MCF 10A (cell line): ENCODE measurements at regions not wholly inside any gene's neighbourhood (a gene's known extent, or its start where the extent isn't known, plus 50 kb on each side); places are given as distances from the start of the nearest gene placed in this dataset.
"Not testable (repeated sequence)": the region's sequence is repeated elsewhere in the genome, so short reads cannot be mapped to it uniquely, and the experiment has no call there.

Source experiments
- BruUV-seq: library from RNA; stranded (reverse); fragments of 400-500 nt; replicated peaks from 2 replicates; lab custom pipeline; 2021; lab: Mats Ljungman, UMichigan
- CTCF ChIA-PET: fragments of 300-600 bp; sonication (Branson Sonifier 250); formaldehyde crosslinking; extraction: SDS; loops from one replicate; lab custom pipeline; 2021; ENCODE audit warnings: antibody characterized with exemption, inconsistent platforms; lab: Yijun Ruan, JAX
- POLR2A ChIA-PET: fragments of 300-600, 350-650 bp; sonication (Branson Sonifier 250); formaldehyde crosslinking; extraction: SDS; loops from one replicate; lab custom pipeline; 2020; ENCODE audit warnings: antibody characterized with exemption, inconsistent platforms; lab: Yijun Ruan, JAX
- DNase-seq: peaks from one replicate; pipeline ENCODE4 v3.0.0-alpha.2; 2018; ENCODE audit not compliant: unreplicated experiment
- H3K27ac Mint-ChIP-seq: one replicate; pipeline ENCODE4 v1.8.0; 2022; ENCODE audit warnings: mild to moderate bottlenecking, low read depth, mixed read lengths; ENCODE audit not compliant: unreplicated experiment
- H3K27me3 Mint-ChIP-seq: one replicate; pipeline ENCODE4 v1.8.0; 2022; ENCODE audit warnings: mixed read lengths; ENCODE audit not compliant: insufficient read depth, unreplicated experiment
- H3K36me3 Mint-ChIP-seq: one replicate; pipeline ENCODE4 v1.8.0; 2022; ENCODE audit warnings: mild to moderate bottlenecking, moderate library complexity, mixed read lengths; ENCODE audit not compliant: insufficient read depth, unreplicated experiment
- H3K4me1 Mint-ChIP-seq: one replicate; pipeline ENCODE4 v1.8.0; 2022; ENCODE audit warnings: mixed read lengths; ENCODE audit not compliant: insufficient read depth, unreplicated experiment
- H3K4me3 Mint-ChIP-seq: one replicate; pipeline ENCODE4 v1.8.0; 2022; ENCODE audit warnings: mild to moderate bottlenecking, moderate library complexity, mixed read lengths; ENCODE audit not compliant: unreplicated experiment
- H3K9me3 Mint-ChIP-seq: one replicate; pipeline ENCODE4 v1.8.0; 2022; ENCODE audit warnings: mixed read lengths; ENCODE audit not compliant: unreplicated experiment
- intact Hi-C: fragments of 100-400 bp; cut with micrococcal nuclease; formaldehyde crosslinking; loops from 2 replicates; pipeline ENCODE4 v1.14.1; 2022
- TF ChIP-seq, protein P1 (sequence below): fragments of 200-600 bp; IDR thresholded peaks from one replicate; pipeline ENCODE4 v1.8.0; 2022; ENCODE audit warnings: antibody characterized with exemption, mild to moderate bottlenecking; ENCODE audit not compliant: unreplicated experiment

- ChIA-PET CTCF (interaction anchor here (1.2 kb wide), 1 partner anchor 20 kb away, joined by 4 read pairs; no protein-coding TSS in a partner anchor), POLR2A (no interaction called here)
- H3K36me3 Mint-ChIP-seq = no peaks in the 10 kb centered on the region
Observed at GRCh38 chr18:55953326-55953725, 365.3 kb upstream of the TCF4 start.

DNA sequence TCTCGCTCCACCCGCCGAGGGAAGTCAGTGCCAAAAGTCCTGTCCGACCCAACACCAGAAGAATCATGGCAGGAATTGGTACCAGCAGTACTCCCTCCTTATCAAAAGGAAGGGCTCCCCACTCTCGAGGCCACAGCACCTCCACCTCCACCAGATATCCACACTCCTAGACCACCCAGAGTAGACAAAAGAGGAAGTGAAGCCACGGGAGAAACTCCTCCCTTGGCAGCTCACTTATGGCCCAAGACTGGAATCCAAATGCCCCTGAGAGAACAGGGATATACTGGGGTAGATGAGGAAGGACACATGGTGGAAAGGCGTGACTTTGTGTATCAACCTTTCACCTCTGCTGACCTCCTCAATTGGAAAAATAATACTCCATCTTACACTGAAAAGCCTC, 363.7 kb upstream of the TCF4 start:
- H3K9me3 Mint-ChIP-seq, DNase-seq, BruUV-seq, H3K4me3 Mint-ChIP-seq, intact Hi-C loops, H3K27me3 Mint-ChIP-seq, POLR2A ChIA-PET, H3K4me1 Mint-ChIP-seq, H3K36me3 Mint-ChIP-seq, H3K27ac Mint-ChIP-seq, CTCF ChIA-PET: not testable (repeated sequence)

More at GRCh38 chr18:55953326-55953725, 365.3 kb upstream of the TCF4 start:
- BruUV-seq = no TSS peak
- DNase-seq = no peak
- TF ChIP-seq, protein P1, sequence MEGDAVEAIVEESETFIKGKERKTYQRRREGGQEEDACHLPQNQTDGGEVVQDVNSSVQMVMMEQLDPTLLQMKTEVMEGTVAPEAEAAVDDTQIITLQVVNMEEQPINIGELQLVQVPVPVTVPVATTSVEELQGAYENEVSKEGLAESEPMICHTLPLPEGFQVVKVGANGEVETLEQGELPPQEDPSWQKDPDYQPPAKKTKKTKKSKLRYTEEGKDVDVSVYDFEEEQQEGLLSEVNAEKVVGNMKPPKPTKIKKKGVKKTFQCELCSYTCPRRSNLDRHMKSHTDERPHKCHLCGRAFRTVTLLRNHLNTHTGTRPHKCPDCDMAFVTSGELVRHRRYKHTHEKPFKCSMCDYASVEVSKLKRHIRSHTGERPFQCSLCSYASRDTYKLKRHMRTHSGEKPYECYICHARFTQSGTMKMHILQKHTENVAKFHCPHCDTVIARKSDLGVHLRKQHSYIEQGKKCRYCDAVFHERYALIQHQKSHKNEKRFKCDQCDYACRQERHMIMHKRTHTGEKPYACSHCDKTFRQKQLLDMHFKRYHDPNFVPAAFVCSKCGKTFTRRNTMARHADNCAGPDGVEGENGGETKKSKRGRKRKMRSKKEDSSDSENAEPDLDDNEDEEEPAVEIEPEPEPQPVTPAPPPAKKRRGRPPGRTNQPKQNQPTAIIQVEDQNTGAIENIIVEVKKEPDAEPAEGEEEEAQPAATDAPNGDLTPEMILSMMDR = no peak
- Mint-ChIP-seq H3K4me3 (no peak overlapping the region), H3K27ac (no peak overlapping the region), H3K9me3 (no peaks in the 10 kb centered on the region), H3K4me1 (no peaks in the 10 kb centered on the region), H3K27me3 (no peaks in the 10 kb centered on the region)
- intact Hi-C loops = no loop called here

GRCh38 chr18:55950379-55951166, 362.6 kb upstream of the TCF4 start:
- no peaks in the 10 kb centered on the region for H3K36me3 Mint-ChIP-seq
- intact Hi-C loops = no loop called here
- no peaks in the 10 kb centered on the region for H3K9me3 Mint-ChIP-seq
- H3K4me3 Mint-ChIP-seq = no peak overlapping the region
- no peaks in the 10 kb centered on the region for H3K4me1 Mint-ChIP-seq
- ChIA-PET POLR2A (no interaction called here), CTCF (no interaction called here)
- no TSS peak for BruUV-seq
- no peak for DNase-seq
- H3K27me3 Mint-ChIP-seq = no peaks in the 10 kb centered on the region
- H3K27ac Mint-ChIP-seq = no peak overlapping the region
- TF ChIP-seq, protein P1 = no peak

DNA sequence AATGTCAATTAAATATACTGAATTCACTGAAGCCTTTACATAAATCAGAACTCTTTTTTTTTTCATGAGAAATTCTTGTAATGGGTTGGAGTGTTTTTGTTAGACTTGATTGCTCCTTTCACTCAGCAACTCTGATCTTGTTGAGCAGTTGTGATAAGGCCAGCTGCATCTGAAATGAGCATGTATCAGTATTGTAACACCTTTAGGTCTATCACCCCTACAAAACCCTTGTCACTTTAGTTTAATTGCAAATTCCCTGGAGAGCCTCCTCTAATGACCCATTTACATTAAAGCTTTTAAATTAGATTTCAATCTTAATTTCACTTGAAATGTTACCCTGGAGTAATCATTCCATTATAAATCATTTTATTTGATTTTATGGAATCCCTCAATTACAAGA, 346.8 kb upstream of the TCF4 start:
- POLR2A ChIA-PET = no interaction called here
- DNase-seq = no peak
- Mint-ChIP-seq H3K27ac (no peak overlapping the region), H3K4me3 (no peak overlapping the region), H3K4me1 (no peaks in the 10 kb centered on the region), H3K36me3 (no peaks in the 10 kb centered on the region), H3K27me3 (no peaks in the 10 kb centered on the region), H3K9me3 (peaks cover 27% of the 10 kb centered on the region)
- BruUV-seq = no TSS peak
- TF ChIP-seq, protein P1 = no peak
- CTCF ChIA-PET = interaction anchor here (0.6 to 0.7 kb wide), 3 partner anchors 8 to 407 kb away, joined by 3 to 4 read pairs (median 3); no protein-coding TSS in a partner anchor
- intact Hi-C loops = no loop called here
